GM19455 (cell line): ENCODE measurements at regions not wholly inside any gene's neighbourhood (a gene's known extent, or its start where the extent isn't known, plus 50 kb on each side); places are given as distances from the start of the nearest gene placed in this dataset.

Source experiments
- ATAC-seq: cut with Tn5 transposase; IDR thresholded peaks from one replicate; pipeline ENCODE4 v1.9.1; 2021; ENCODE audit not compliant: unreplicated experiment

DNA sequence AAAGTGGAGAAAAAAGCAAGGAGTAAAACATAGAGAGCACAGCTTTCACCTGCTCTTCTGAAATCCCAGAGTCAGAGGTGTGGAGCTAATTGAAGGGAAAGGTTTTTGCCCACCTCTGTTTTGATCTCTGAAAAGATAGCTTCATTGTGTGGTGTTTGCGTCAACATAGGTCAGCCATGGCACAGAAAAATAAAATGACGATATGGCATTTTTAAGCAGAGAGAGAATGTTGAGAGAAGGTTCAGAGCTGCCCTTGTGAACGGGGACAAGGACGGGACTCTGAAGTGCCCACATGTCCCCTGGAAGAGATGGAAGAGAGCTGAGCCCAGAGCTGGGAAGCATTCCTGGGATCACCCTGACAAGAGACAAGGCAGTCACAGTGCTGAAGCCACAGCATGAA, 249.4 kb upstream of the PLSCR5 start:
- ATAC-seq = no peak

DNA sequence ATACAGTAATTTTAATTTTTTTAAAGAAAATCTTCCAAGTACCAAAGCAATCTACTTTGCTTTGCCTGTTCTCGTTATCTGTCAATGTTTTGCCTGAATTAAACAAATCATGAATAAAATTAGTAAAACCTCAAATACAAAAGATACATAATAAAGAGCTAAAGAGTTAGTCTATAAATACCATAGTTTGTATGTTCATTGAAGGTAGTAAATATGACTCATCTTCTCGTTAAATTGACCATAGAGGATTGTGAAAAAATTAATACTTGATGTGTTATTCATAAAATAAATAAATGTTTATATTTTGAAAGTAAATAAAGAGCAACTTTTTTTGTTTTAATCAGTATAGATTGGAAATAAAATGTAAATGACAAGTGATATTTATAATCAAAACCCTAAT, 246.5 kb upstream of the PLSCR5 start:
- ATAC-seq = no peak

DNA sequence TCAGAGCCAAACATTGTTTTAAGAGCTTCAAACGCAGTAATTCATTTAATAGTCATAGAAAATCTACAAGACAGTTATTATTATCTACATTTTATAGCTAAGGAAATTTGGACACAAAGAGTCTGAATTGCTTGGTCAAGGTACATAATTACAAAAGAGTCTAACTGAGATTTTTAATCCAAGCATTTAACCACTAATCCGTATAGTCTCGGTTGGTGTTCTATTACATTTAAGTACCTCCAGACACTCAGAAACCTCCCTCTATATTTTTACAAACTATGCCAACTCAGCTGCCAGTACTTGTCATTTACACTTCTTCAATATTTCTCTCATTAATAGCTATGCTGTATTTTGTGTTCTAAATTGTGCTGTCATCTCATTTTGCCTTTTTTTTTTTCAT, 240.2 kb upstream of the PLSCR5 start:
- no peak for ATAC-seq

DNA sequence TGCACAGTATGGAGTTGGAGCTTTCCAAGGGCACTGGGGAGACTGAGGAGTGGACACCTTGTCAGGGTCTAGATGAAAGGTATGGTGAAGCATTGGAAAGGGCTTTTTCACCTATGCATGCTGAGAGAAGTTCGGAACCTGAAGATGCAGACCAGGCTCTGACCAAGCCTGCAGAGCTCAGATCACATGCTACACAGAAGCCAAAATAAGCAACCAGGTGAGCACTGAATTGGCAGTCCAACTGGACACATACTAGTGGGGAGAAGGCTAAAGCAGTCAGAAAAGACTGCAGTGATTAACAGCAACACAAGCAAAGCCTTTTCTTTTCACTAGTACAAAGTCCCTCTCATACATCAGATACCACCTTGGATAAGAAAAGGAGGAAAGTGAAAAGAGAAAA, 238.3 kb upstream of the PLSCR5 start:
- no peak for ATAC-seq

DNA sequence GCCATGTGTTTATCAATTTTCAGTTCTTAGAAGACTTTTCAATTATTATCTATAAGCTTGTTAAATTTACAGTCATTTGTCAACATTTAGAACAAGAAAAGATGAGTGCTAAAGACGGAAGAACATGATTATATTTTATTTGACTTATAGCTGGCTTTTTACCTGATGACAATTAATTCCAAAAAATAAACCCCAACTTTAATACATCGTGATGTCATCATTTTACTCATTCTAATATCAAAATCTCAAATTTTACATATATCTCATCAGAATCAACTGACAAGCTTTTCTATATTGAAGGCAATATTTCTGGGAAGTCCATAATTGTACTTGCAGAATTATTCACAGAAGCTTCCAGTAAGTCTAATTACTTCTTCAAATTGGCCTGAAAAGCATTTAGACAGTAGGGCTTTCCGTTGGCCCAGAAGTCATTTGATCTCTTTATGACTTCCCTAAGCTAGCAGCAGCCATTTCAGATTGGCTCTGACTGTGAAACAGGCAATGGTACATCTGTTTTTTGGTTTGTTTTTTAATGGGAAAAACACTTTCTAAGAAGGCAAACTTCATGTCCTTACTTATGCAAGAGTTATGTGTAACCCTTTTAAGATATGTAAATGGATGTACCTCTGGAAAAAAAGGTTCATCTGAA, 234.7 kb upstream of the PLSCR5 start:
- ATAC-seq = no peak

DNA sequence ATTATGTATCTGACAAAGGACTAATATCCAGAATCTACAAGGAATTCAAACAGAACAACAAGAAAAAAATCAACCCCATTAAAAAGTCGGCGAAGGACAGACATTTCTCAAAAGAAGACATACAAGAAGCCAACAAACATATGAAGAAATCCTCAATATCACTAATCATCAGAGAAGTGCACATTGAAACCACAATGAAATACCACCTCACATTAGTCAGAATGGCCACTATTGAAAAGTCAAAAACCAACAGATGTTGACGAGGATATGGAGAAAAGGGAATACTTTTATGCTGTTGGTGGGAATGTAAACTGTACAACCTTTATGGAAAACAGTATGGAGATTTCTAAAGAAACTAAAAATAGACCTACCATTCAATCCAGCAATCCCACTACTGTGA, 233.1 kb upstream of the PLSCR5 start:
- no peak for ATAC-seq

DNA sequence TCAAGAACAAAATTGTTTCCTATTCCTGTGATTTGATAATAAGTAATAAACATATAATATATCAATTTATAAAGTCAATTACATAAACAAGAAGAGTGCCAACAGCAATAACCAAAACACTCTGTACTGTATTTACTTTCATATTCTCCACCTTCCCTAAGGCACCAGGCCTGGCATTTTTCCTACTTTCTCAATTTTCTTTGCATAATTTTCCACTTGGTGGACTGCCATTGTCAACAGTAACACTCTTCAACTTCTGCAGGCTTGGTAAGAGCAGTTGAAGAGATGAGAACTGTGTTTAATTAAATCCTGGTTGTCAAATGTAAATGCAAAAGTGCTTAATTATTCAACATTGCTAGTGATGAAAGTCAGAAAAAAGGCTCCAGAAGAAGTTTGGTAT, 229.8 kb upstream of the PLSCR5 start:
- ATAC-seq = no peak

DNA sequence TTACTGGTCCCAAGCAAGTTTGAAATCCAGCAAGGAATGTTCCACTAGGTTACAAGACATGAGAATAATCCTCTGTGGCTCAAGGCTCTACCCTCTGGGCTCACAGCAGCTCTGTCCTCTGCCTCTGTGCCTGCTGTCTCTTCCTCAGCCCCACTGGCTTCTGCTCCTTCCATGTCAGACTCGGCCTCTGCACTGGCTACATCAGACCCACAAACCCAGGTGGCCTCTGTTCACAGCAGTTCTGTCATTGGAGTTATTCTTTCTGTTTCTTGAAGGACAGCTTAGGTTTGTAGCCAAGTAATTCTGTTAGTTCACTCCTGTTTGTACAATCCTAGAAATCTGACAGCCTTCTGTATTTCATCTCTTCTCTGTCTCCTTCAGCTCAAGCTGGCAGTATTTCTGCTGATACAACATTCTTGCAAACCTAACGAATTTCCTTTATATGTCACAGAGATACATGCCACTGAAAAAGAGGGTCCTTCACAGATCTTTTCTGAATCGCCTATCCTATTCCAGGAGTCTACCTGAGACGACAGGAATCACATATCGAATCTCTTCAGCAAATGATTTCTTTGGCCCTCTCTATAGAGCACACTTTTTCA, 227.8 kb upstream of the PLSCR5 start:
- ATAC-seq = no peak

DNA sequence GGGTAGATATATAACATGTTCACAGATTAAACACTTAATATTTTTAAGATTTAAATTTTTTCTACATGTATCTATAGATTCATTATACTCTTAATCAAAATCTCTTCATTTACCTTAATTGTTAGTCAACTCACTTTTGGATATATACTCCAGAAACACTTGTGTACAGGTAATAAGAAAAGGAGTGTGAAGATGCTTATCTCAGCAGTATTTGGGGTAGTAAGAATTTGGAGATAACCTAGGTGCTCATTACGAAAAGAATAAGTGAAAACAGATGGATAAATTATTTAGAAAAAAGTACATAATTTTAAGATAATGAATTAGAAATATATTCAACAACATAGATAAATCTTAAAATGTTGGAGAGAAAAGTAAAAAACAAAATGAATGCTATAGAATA, 226.5 kb upstream of the PLSCR5 start:
- no peak for ATAC-seq

DNA sequence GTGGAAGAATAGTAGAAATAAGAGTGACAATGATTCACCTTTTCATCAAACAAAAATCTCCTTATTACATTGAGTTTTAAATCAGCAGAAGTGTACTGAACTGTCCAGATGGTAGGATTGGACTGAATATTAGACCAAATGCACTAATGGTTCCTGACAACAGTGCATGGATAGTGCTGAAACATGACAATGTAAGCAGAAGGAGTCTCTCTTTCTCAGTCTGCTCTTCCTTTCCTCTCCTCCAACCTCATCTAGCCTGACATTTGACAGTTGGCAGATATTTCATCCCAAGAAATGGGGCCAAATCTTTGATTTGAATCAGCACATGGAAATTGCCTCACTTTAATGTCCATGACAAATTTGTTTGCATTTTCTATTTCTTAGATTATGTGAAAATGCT, 225.1 kb upstream of the PLSCR5 start:
- ATAC-seq = no peak

DNA sequence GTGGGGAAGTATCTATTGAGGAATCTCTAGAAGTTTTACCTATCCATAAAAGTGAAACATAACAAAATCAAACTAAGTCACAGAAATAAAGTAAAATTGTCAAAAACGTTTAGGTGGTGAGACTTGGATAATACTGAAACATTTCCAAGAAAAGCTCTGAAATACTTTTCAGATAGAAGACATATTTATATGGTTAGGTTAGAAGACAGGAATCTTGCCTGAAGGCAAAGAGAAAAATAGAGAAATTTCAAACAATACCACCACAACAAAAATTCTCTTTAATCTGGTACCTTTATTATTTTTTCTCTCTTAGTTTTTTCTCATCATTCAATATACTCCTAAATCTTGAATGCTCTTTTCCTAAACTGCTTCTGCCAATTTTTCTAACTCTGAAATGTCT, 222.7 kb upstream of the PLSCR5 start:
- ATAC-seq = no peak

DNA sequence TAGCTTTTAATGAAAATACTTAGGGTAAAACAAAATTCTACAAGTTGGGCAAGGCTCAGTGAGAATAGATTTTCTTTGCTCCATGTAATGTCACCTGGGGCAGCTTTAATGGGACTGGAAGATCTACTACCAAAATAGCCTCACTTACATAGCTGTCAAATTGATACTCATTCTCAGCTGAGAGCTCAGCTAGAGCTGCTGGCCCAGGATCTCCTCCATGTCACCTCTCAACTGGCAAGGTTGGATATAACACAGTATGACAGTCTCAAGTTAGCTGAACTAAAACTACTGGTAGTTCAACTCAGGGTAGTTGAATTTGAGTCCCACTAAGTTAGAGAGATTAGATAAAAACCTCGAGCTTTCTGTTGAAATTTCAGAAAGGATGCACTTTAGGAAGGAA, 218.5 kb upstream of the PLSCR5 start:
- no peak for ATAC-seq

DNA sequence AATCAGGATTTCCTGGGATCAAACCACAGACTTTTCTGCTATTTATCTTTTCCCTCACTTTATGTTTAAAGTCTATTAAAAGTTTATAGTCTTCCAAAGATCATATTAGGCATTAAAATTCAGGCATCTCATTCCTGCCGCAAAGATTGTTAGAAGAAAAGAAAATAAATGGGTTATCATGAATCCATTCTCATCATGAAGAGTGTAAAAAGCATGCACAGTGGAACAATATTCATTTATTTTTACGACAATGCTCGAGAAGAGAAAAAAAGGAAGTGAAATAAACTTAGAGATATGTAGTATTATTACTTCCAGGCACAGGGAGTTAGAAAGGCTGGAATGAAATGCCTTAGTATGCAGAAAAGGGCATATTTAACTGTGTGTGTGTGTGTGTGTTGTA, 213.7 kb upstream of the PLSCR5 start:
- ATAC-seq = no peak

DNA sequence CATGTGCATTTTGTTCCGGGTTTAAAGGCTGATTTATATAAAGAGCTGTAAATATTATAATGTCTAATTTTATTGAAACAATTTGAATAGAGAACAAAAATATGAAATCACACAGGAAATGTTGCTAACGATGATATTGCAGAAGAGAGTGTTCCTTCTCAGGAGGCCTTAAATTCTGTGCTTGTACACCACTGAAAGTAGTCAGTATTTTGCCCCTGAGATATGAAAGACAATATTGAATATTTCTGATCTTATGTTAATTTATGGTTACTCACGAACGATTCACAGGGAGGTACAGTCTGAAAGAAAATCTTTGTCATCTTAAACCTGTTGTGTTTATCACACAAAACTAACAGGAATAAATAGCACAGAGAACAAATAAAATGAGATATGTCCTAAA, 213.2 kb upstream of the PLSCR5 start:
- ATAC-seq = no peak

DNA sequence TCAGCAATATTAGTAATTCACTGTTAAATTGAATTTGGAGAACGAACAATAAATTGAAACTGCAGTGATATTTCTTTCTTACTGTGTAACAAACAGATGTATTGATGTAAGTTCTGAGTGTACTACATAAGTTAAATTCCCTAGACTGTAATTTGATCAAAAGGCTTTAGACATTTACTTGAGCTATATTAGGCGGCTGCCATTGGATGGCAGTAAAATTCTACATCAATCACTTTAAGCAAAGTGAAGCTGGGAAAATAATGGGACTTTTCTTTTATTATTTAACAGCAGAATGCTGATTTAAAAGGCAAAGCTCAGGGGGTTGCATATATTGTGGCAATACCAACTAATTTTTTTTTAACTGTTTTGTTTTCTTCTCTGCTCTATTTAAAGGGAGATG, 212.6 kb upstream of the PLSCR5 start:
- ATAC-seq = no peak

DNA sequence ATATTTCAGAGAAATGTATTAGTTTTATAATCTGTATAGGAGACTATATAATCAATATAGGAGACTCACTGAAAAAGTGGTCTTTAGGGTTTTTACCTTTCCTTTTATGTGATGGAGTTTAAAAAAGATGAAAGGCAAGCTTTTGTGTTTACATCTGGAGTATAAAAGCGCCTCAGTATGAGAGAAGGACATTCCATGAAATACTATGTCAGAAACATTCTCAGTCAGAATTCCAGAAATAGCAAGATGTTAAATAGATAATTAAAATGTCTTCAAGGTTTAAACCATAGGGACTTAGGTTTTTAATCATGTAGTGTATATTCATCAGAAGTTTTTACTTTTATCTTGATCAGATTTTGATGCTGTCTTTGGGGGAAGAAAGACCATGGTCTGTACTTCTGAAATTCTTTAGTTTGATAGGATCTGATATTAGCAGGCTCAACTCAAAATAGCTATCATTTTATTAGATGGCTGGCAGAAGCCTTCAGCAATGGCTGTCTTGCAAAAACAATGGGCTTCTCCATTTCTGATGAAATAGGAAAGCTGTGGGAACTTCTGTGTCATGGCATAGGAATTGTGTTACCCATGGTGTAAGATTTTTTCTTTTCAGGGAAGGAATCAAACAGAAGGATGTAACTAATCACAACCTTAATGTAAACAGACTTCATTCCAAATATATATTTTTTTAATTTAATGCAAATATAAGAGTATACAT, 209.6 kb upstream of the PLSCR5 start:
- ATAC-seq = no peak

DNA sequence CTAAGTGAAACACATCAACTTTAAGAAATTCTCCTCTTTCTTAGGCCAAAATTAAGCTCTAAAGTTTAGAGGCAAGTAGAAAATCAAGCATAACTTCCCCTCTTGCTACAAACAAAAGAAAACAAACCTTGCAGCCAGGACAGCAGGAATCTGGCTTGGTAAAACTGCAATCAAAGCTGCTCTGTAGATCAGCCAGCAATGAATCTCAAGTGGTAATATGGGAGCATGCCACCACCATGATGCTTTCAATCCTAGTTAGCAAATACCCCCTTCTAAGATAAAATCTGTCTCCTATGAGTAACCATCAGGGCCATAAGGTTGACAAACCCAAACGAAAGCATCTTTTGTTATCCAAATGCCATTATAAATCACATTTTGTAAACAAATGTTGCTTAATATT, 208.3 kb upstream of the PLSCR5 start:
- ATAC-seq = no peak

DNA sequence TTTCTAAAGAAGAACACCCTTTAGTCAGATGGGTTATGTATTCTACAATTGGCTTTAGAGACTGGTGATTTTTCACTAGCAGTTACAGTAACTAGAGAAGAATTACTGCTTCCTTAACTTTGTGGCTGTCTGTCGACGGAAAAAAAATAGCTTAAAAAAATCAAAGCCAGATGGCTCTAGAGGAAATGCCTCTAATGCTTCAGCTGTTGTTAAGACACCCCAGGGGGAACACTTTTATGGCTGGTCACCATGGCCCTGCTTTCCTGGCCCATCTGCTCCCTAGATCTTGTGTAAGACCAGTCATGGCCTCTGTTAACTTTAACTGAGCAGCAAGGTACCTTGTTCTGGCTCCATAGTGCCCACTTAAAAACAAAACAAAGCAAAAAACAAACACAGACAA, 198.6 kb upstream of the PLSCR5 start:
- no peak for ATAC-seq

DNA sequence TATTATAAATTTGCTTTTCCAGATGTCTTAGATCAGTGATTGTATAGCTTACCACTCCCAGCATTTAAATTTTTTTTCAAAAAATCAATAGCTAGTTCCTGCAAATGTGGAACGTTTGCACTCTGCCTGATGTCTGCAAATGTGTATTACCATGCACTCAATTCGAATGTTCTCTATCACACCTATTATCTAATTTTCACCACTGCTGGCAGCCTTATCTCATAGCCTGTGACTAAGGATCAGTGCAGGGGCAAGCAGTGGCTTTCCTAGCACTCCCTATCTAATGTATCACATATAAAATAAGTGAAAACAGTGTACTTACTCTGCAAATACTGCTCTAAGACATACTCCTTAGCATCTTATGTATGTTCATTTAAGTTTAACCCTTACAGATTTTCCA, 196.3 kb upstream of the PLSCR5 start:
- ATAC-seq = no peak

DNA sequence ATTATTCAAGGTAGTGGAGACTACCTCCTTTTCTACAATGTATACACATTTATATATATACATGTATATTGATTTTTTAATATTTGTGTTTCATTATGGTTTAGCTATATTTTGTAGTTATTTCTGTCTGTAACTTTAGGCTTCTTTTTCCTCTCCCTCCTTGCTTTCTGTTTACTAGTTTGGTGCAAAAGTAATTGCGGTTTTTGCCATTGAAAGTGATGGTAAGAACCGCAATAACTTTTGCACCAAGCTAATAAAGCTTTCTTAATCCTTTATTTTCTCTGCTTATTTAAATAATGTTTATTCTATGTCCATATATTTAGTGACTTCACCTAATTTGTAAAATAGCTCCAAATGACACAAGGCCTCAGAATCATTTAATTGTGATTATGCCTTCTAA, 195.3 kb upstream of the PLSCR5 start:
- no peak for ATAC-seq

DNA sequence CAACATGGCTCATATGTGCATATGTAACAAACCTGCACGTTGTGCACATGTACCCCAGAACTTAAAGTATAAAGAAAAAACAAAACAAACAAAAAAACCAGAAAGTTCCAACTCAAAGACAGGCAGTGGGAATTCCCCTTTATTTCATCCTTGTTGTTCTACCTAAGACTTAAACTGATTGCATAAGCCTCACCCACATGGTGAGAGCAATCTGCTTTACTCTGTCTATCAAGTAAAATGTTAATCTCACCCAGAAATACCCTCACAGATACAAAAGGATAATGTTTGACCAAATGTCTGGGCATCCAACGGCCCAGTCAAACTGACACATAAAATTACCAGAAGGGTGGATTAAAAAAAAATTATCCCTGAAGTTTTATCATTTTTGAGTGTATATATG, 190.9 kb upstream of the PLSCR5 start:
- no peak for ATAC-seq

DNA sequence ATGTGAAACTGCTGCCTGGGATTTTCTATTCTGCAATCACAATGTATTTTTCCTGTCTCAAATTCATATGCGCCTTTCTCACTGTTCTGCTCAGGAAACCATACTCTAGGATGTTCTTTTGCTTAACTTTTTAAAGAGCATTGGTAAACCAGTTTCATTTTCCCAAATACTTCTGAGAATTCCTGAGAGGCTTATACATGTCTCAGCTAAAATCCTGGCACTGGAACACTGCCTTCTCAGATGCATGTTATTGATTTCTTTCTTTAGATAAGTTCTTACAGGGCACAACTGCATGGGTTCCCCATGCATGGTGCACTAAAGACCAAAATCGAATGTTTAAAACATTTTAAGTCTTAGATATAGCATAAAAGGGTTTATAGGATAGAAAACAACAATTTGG, 178.3 kb upstream of the PLSCR5 start:
- no peak for ATAC-seq

DNA sequence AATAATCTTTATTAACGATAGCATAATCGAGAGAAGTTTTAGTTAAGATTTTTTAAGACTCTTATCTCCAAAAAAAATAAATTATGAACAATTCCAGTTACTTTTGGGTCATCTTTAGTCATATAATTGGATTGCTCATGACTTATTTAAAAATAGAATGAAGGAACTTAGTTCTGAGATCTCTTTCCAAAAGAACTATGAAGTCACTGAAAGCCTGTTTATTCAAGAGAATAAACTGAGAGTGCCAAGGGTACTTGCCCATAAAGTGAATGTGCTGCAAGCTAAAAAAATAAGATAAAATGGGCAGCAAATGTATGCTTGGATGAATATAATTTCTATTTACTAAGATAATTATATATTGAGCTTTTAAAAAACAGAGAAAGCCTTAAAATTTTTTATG, 176.5 kb upstream of the PLSCR5 start:
- ATAC-seq = no peak
